HG02623 (cell line): ENCODE measurements at regions not wholly inside any gene's neighbourhood (a gene's known extent, or its start where the extent isn't known, plus 50 kb on each side); places are given as distances from the start of the nearest gene placed in this dataset.

Source experiments
- ATAC-seq: cut with Tn5 transposase; IDR thresholded peaks from one replicate; pipeline ENCODE4 v1.9.1; 2021; ENCODE audit warnings: moderate library complexity; ENCODE audit not compliant: unreplicated experiment

- ATAC-seq: no peak
Observed at GRCh38 chr18:61949946-61950345, 57.1 kb upstream of the RNF152 start.

GRCh38 chr18:61948846-61949438 is 56.1 kb upstream of the RNF152 start:
- no peak for ATAC-seq

- ATAC-seq: no peak
Observed at GRCh38 chr18:61948281-61948741, 55.5 kb upstream of the RNF152 start.

GRCh38 chr18:61946449-61946848 is 53.6 kb upstream of the RNF152 start:
- no peak for ATAC-seq

- ATAC-seq: no peak
Observed at GRCh38 chr18:61943175-61943964, 50.6 kb upstream of the RNF152 start.
